Fibroblast of lung (primary cell): ENCODE measurements at regions not wholly inside any gene's neighbourhood (a gene's known extent, or its start where the extent isn't known, plus 50 kb on each side); places are given as distances from the start of the nearest gene placed in this dataset.

Experiments used
- DNase-seq, 2 donors: peaks; one replicate each; pipeline versions ENCODE4 v3.0.0 to v3.0.0-alpha.2; 2010; ENCODE audit warnings: low read depth in 2 of 2
- H2AFZ ChIP-seq: 2 replicates; pipeline ENCODE4 v1.5.1; 2012; ENCODE audit warnings: low read length, control low read depth, inconsistent platforms
- H3K27ac ChIP-seq: 2 replicates; pipeline ENCODE4 v1.5.1; 2011; ENCODE audit warnings: low read length, control low read depth; ENCODE audit not compliant: insufficient read depth
- H3K27me3 ChIP-seq: 2 replicates; pipeline ENCODE4 v1.5.1; 2011; ENCODE audit warnings: mild to moderate bottlenecking, low read length; ENCODE audit not compliant: control insufficient read depth, insufficient read depth
- H3K36me3 ChIP-seq: 2 replicates; pipeline ENCODE4 v1.5.1; 2011; ENCODE audit warnings: low read length; ENCODE audit not compliant: control insufficient read depth, insufficient read depth
- H3K4me1 ChIP-seq: 2 replicates; pipeline ENCODE4 v1.5.1; 2011; ENCODE audit warnings: low read length; ENCODE audit not compliant: control insufficient read depth, insufficient read depth; ENCODE audit errors: extremely low read depth
- H3K4me2 ChIP-seq: 2 replicates; pipeline ENCODE4 v1.5.1; 2011; ENCODE audit warnings: low read length, control low read depth; ENCODE audit not compliant: insufficient read depth; ENCODE audit errors: extremely low read depth
- H3K4me3 ChIP-seq, 4 experiments: fragments of 200-600 bp in 1 of 4; sonication (generic) in 1 of 4; replicated peaks in 1 of 4; 2 replicates each; pipeline ENCODE4 v1.5.1; 2011 to 2016; ENCODE audit warnings: low read length in 4 of 4, low read depth in 3 of 4, mild to moderate bottlenecking in 3 of 4, control low read depth in 2 of 4, inconsistent platforms in 1 of 4, mixed read lengths in 1 of 4; ENCODE audit not compliant: insufficient read depth in 1 of 4; ENCODE audit errors: control extremely low read depth in 1 of 4
- H3K79me2 ChIP-seq: 2 replicates; pipeline ENCODE4 v1.5.1; 2012; ENCODE audit warnings: mild to moderate bottlenecking, low read length, inconsistent platforms; ENCODE audit not compliant: control insufficient read depth, insufficient read depth
- H3K9ac ChIP-seq: 2 replicates; pipeline ENCODE4 v1.5.1; 2011; ENCODE audit warnings: mild to moderate bottlenecking, low read length, control low read depth; ENCODE audit not compliant: insufficient read depth
- H3K9me3 ChIP-seq: 2 replicates; pipeline ENCODE4 v1.5.1; 2012; ENCODE audit warnings: low read depth, low read length; ENCODE audit not compliant: control insufficient read depth, insufficient read depth
- H4K20me1 ChIP-seq: 2 replicates; pipeline ENCODE4 v1.5.1; 2011; ENCODE audit warnings: low read length; ENCODE audit not compliant: control insufficient read depth, insufficient read depth; ENCODE audit errors: extremely low read depth
- CTCF ChIP-seq, 2 donors: IDR thresholded peaks in 1 of 2; conservative IDR thresholded peaks in 1 of 2; 1 replicate in 1 of 2; 2 replicates in 1 of 2; pipeline ENCODE4 v1.5.1; 2011 to 2012; ENCODE audit warnings: low read length in 2 of 2, control low read depth in 1 of 2, inconsistent platforms in 1 of 2, low read depth in 1 of 2, mild to moderate bottlenecking in 1 of 2
- EZH2 ChIP-seq: IDR thresholded peaks from 2 replicates; pipeline ENCODE4 v1.5.1; 2012; ENCODE audit warnings: low read length, control low read depth, mild to moderate bottlenecking; ENCODE audit errors: missing control alignments

DNA sequence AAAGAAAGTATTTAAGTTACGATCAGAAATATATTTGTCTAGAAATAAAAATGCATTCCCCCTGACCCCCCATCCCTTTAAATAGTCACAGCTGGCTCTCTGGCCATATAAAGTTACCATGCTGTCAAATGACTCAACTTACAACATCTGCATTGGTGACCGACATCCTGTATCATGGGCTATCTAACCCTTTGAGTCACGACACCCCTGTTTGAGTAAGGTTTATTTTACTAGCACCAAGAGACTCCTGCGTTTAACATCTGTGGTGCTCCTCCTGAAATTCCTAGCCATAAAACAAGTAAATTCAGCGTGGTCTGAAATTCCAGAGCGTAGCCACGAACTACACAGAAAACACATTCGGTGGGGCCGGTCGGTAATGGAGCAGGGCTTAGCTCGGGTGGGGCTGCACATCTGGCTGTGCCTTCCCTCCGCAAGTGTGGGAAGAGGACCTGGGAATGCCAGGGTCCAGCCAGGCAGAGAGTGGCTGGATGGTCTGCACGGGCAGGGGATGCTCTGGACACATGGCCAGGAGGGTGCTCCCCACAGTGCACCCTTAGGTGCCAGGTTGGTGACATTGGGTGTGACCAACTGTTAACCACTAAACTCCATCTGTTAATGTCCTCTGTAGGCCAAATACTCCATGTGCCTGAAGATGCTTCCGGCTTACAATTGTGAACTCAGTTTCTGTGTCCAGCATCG lies 53.0 kb upstream of the CLDN14 start:
- Histone ChIP-seq H2AFZ (no peak overlapping the region), H3K4me2 (no peak overlapping the region), H3K27me3 (peaks cover 8% of the 10 kb centered on the region), H3K4me1 (no peaks in the 10 kb centered on the region), H3K79me2 (no peaks in the 10 kb centered on the region), H3K9ac (no peak overlapping the region), H4K20me1 (no peaks in the 10 kb centered on the region), H3K4me3 (no peak overlapping the region), H3K9me3 (no peaks in the 10 kb centered on the region), H3K36me3 (no peaks in the 10 kb centered on the region), H3K27ac (no peak overlapping the region)
- peak in 1 of 2 donors; percentile 33 for DNase-seq
- no peak for TF ChIP-seq EZH2
- TF ChIP-seq CTCF (conservative IDR thresholded peaks at IDR 0.05 in 1 of 2, IDR thresholded peaks at IDR 0.05 in 1 of 2; ENCODE audit: low read depth in 1 of 2, low read length in 2 of 2) = no peak

DNA sequence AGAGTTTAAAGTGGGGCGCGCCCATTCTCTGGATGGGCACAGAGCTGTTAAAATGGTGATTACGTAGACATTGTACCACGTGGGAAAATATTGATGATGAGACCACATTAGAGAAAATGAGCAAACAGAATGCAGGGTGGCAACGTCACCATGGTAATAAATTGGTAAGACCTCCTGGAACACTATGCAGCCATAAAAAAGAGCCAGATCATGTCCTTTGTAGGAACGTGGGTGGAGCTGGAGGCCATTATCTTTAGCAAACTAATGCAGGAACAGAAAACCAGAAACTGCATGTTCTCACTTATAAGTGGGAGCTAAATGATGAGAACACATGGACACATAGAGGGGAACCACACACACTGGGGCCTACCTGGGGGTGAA lies 53.5 kb upstream of the CLDN14 start:
- TF ChIP-seq EZH2 = no peak
- TF ChIP-seq CTCF (conservative IDR thresholded peaks at IDR 0.05 in 1 of 2, IDR thresholded peaks at IDR 0.05 in 1 of 2; ENCODE audit: low read depth in 1 of 2, low read length in 2 of 2) = no peak
- Histone ChIP-seq H3K4me2 (no peak overlapping the region), H3K36me3 (no peaks in the 10 kb centered on the region), H3K27me3 (peaks cover 4% of the 10 kb centered on the region), H3K9me3 (no peaks in the 10 kb centered on the region), H3K4me1 (no peaks in the 10 kb centered on the region), H3K9ac (no peak overlapping the region), H3K79me2 (no peaks in the 10 kb centered on the region), H4K20me1 (no peaks in the 10 kb centered on the region), H3K4me3 (no peak overlapping the region), H3K27ac (no peak overlapping the region), H2AFZ (no peak overlapping the region)
- DNase-seq = no peak

GRCh38 chr21:36534656-36535055 lies 54.7 kb upstream of the CLDN14 start:
- no peak overlapping the region for H3K27ac ChIP-seq
- no peak overlapping the region for H3K4me2 ChIP-seq
- H3K4me3 ChIP-seq = no peak overlapping the region
- H3K36me3 ChIP-seq = no peaks in the 10 kb centered on the region
- no peak for DNase-seq
- no peaks in the 10 kb centered on the region for H3K4me1 ChIP-seq
- TF ChIP-seq CTCF (conservative IDR thresholded peaks at IDR 0.05 in 1 of 2, IDR thresholded peaks at IDR 0.05 in 1 of 2; ENCODE audit: low read depth in 1 of 2, low read length in 2 of 2) (no peak), EZH2 (no peak)
- H2AFZ ChIP-seq = no peak overlapping the region
- peaks cover 4% of the 10 kb centered on the region for H3K27me3 ChIP-seq
- no peaks in the 10 kb centered on the region for H3K79me2 ChIP-seq
- H3K9ac ChIP-seq = no peak overlapping the region
- no peaks in the 10 kb centered on the region for H4K20me1 ChIP-seq
- no peaks in the 10 kb centered on the region for H3K9me3 ChIP-seq
